NCI-H524 treated with DMSO at 0.1 percent for 48 hours (cell line): ENCODE measurements at regions not wholly inside any gene's neighbourhood (a gene's known extent, or its start where the extent isn't known, plus 50 kb on each side); places are given as distances from the start of the nearest gene placed in this dataset.
"Not testable (repeated sequence)": the region's sequence is repeated elsewhere in the genome, so short reads cannot be mapped to it uniquely, and the experiment has no call there.

Source experiments
- DNase-seq: peaks from one replicate; lab custom pipeline; 2025; lab: John Stamatoyannopoulos, UW

DNA sequence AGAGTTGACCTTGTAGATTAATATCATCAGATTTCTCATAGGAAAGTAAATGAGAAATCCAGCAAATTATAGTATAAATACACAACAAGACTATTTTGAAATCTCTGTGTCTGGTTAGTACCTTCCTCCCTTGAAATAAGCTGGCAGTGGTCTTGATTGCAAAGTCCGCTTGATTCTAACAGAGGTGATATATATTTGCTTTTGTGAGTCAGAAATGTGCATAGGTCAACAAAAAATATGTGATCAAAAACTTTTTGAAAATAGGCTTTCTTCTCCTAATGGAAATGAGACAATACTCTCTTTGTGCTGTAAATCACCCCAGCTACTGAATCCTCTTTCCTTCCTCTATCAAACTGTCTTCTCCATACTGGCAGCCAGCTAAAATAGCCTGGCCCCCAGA is 749.2 kb upstream of the CDH10 start:
- no peak for DNase-seq

DNA sequence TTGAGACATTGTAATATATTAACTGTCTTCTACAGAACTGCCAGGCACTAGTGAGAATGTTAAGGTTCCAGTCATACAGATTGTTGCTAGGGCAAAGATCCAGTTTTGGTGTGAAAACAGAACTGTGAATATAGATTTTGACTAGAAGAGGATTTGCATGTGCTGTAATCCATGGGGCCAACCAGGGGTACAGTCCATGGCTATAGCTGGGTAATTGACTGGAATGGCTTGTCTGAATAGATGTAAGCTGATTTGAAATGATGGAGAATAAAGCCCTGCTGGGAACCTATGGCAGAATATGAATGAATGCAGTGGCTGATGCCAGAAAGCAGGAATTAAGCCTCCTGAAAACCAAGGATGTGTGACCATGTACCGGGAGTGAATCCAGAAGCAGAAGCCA is 748.5 kb upstream of the CDH10 start:
- DNase-seq: no peak

DNA sequence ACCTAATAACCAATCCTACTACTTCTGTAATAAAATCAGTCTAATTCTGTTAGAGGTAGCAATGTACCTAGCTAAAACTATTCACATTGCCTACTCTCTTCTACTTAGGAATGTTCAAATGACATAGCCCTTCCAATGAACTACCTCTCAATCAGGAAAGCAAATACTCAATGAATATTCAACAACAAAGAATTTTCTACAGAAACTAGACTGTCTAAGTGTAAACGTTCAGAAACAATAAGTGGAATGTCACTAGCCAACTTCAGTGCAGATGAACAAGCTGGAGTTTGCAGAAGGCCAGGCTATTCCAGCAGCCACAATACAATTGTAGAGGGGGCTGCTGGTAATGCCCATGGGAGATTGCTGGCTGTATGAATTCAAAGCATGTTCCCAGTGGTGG is 743.2 kb upstream of the CDH10 start:
- no peak for DNase-seq

DNA sequence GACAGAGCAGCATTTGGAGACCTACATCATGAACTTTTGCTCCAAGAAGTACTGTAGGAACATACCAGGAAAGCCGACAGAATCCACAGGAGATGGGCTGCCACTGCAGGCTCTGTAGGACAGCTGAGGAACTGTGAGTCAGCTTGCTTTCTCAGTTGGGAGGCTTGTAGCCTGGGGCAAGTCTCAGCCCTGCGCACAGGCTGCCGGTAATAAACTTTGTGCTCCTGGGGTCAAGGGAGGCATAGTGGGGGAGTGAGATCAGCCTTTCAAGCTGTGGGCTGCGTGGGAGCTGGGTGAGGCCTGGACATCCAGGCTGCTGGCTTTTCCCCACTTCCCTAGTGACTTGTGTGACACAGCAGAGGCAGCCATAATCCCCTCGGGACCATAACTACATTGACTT is 718.0 kb upstream of the CDH10 start:
- no peak for DNase-seq

DNA sequence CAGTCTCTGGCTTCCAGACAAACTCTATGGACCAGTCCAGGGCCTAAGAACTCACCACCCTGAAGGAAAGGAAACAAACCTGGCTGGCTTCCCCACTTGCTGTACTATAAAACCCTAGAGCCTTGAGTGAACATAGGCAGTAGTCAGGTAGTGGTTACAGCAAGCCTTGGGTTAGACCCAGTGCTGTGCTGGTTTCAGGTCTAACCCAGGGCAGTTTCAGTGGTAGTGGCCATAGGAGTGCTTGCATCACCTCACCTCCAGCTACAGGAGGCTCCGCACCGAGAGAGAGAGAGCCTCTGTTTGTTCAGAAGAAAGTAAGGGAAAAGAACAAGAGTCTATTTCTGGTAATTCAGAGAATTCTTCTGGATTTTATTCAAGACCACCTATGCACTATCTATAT is 714.1 kb upstream of the CDH10 start:
- no peak for DNase-seq

DNA sequence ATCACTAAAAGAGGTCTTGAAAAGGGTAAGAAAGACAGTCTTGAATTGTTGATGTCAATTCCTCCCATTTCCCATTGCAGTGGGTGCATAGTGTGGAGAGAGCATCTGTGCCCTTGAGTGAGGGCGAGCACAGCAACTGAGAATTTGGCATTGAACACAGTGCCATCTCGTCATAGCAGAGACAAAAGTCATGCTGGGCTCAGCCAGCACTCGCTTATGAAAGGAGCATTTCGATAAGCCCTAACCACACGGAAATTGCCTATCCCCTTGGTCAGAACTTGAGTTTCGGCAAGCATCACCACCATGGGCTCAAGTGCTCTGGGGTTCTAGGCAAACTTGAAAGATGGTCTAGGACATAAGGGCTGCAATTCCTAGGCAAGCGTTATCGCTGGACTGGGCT is 712.8 kb upstream of the CDH10 start:
- no peak for DNase-seq

DNA sequence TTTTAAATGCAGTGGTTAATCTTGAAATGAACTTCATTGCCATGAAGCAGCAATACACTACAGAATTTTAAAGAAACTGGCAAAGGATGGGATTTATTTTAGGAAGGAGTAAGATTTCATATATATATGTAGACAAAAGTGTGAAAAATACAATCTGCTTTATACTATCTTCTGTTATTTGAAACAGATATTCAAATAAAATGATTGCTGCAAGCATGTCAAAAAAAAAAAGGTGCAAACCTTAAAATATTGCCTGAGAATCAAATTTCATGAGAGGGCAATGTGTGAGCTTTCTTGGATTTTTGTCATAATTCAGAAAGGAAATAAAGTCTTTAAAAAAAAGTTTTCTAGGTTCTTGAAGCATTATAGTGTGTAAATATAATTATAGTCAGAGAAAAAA is 705.0 kb upstream of the CDH10 start:
- DNase-seq: no peak

DNA sequence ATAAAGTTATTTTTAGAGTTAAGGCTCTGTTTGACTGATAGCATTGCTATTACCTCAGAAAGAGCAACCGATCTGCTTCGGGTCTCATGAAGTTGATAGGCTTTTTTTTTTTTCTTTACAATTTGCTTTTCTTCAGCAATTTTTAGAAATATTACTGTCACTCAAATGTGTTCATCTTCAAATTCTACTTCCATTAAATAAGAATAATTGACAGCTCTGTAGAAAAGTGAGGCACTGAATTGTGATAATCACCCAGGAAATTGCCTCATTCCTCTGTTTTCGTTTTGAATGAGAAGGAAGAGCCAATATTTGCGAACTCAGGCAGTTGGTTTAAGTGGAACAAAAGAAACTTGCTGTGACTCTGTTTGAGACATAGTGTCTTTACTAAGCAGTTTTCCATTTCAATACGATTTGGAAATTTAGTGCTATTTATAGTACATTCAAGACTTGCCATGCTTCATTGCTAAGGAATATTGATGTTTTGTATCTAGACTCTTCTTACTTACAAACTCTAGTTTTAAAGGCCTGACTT is 700.5 kb upstream of the CDH10 start:
- DNase-seq: no peak

DNA sequence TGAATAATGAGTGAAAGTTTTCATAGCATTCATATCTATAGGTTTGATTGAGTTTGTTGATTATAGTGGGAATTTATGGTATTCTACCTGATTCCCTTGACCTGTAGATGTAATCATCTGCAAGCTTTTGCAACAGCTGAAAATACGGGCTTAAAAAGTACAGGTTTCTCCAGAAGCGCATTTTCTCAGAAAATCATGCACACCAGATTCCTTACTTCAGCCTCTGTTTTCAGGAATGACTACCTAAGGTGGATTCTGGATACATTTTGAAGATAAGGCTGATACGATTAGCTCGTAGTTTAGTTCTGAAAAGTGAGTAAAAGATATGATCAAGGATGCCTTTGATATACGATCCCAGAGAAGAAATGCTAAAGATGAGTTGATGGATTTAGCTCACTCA is 694.8 kb upstream of the CDH10 start:
- DNase-seq: no peak

DNA sequence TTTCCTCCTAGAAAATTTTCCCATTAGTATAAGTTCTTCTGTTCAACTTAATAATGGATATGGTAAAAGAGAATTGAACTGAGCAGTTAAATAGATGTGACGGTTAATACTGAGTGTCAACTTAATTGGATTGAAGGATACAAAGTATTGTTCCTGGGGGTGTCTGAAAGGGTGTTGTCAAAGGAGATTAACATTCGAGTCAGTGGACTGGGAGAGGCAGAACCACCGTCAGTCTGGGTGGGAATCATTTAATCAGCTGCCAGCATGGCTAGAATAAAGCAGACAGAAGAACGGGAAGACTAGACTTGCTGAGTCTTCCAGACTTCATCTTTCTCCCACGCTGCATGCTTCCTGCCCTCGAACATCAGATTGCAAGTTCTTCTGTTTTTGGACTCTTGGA is 689.6 kb upstream of the CDH10 start:
- DNase-seq: no peak

DNA sequence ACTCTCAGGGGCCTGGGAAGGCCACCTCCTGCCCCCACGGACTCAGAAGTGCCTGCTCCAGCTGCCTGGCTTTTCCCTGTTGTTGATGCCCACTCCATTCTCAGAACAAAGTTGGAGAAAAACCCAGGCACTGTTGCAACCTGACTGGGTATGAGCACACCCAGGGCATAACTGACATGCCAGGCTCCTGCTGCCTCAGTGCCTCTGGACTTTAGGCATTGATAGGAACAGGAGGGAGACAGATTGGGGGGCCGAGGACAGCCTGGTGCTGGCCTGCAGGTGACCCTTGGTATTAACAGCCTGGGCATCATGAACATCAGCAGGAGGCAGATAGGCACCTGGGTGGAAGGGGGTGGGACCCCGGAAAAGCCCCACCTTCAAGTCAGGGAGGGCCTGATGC is 685.9 kb upstream of the CDH10 start:
- DNase-seq: no peak

DNA sequence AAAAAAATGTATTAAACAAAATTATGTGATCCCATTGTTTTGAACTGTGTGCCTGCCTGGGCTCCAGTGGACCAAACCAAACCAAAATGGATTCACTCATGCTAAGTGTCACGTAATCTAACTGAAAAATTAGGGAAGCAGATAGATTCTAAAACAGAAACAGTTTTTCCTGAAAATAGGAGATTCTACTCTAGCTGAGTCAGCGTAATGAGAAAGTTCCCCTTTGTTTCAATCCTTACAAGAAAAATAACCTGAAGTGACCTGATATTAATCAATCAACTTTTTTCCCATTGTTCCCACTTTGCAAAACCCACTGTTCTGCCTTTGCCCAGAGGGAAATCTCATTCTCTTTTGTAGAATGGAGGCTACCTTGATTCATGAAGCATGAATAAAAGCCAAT is 682.4 kb upstream of the CDH10 start:
- DNase-seq: no peak

DNA sequence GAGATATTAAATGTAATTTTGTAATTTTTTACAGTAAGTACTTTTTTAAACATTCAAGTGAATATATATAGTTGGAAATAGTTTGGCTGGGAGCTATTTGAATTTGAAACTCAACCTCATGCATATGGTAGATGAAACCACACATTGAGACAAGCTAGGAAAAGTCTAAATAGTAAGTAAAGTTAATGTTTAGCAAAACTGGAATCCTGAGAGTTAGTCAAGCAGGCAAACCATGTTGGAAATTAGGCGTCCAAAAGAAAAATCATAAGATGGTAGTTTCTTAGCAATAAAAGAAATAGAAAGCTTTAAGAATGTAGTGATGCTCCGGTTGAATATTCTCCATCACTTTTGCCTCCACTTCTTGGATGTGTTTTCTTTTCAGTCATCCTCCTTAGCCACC is 657.1 kb upstream of the CDH10 start:
- no peak for DNase-seq

DNA sequence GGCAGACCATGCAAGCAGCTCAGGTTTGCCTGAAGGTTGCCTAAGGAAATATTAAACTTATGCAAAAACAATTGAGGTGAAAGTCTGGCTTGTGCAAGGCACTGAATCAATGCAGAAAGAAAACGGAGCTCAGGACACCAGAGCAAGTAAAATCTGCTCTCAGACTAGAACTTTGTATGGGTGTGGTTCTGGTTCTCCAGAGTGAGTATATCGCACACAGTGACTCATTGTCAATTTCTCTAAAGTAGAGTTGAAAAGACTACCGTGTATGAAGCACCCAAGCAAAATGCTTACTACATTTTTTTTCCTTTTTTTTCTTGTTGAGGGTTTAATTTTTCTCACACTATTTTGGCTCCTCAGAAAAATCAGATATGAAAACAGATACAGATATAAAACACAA is 650.3 kb upstream of the CDH10 start:
- no peak for DNase-seq

DNA sequence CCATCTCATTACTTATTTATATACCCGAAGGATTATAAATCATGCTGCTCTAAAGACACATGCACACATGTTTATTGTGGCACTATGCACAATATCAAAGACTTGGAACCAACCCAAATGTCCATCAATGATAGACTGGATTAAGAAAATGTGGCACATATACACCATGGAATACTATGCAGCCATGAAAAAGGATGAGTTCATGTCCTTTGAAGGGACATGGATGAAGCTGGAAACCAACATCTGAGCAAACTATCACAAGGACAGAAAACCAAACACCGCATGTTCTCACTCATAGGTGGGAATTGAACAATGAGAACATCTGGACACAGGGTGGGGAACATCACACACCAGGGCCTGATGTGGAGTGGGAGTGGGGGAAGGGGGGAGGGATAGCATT is 645.0 kb upstream of the CDH10 start:
- DNase-seq: not testable (repeated sequence)

DNA sequence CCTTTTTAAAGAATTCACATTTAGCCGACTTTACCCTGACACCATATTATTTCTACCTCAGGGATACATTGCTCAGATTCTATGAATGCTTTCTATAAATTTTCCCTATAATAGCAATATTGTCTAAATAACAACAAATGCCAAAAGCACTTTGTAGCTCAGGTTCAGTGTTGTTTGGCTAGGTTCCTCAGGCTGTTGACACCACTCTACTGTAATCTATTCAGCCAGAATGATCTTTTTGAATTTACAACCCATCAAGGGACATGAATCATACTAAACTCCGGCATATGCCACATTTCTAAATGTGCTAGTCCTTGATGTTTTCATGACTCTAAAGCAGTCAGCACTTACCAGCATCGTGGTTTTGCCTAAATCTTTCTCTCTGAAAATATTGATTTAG is 641.5 kb upstream of the CDH10 start:
- no peak for DNase-seq

DNA sequence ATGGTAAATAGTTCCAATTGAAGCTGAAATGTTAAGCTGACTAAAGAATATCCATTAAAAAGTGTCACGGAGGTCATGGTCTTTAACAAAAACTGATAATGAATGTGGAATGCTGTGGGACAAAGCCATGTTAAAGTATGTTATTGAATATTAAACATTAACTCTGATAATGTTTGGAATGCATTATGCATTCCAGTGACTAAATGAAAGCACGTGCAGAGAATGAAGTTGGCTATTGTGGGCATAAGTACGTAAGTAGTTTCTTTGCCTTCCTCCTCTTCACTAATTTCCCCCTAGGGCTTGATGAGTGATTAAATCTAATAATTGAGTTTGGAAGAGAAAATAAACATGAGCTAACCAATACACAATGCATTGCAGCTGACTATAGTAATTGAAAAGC is 640.4 kb upstream of the CDH10 start:
- DNase-seq: no peak

DNA sequence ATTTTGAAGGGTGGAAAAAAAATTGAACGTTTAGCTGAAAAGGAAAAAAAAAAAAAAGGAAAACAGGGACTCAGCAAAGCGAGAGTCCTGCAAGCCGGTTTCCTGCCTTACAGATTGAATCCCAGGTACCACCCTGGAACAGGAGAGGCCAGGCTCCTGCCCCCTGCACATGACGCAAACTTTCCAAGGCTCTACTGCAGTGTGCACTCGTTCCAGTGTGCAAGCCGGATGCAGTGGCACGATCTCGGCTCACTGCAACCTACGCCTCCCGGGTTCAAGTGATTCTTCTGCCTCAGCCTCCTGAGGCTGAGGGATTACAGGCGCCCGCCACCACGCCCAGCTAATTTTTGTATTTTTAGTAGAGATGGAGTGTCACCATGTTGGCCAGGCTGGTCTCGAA is 618.7 kb upstream of the CDH10 start:
- DNase-seq: not testable (repeated sequence)

DNA sequence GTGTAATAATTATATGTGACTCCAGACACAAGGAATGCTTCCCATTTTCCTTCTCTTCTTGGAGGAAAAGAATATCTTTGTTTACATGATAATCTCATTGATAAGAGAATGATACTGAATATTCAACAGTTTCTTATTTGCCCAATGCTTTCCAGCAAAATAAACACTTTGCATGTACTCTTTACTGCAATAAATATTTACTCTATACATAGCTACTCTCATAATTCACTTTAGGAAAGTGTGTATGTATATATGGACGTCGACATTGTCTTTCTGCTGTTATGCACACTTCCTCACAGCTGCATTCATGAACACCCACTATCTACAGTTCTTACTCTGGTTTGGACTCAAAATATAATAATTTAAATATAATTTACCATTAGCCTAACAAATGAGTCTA is 617.4 kb upstream of the CDH10 start:
- DNase-seq: no peak

DNA sequence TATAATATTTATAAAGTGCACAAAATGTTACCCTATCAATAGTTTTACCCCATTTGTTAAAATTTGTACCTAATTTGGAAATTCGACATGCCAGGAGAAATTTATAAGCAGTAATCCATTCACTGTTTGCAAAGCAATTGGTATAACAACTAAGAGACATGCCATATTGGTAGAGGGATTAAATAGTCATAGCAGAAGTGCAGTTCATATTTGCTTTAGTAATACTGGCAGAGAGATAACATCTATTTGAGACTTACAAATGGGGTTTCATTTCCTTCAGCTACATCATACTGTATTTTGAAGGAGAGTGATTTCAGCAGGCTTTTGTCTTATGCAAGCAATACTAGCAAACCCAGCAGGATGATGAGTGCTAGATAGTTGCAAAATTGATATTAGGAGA is 610.4 kb upstream of the CDH10 start:
- DNase-seq: no peak

DNA sequence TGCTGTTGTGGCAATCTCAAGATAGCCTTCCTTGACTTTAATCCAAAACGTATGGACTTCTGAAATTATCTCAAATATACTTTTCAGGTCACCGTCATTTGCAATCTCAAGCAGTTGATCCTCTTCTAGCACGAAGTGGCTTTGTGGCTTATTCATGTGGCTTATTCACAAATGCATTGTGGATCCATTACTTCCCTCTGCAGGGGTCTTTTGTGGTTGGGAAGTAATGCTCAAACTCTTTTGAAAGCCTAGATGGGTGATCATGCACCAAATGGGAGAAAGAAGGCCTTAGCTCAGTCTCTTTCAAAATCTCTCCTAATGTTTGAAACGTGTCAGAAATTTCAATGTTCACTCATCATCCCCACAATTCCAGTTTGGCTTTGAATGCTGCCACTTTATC is 597.2 kb upstream of the CDH10 start:
- DNase-seq: no peak

DNA sequence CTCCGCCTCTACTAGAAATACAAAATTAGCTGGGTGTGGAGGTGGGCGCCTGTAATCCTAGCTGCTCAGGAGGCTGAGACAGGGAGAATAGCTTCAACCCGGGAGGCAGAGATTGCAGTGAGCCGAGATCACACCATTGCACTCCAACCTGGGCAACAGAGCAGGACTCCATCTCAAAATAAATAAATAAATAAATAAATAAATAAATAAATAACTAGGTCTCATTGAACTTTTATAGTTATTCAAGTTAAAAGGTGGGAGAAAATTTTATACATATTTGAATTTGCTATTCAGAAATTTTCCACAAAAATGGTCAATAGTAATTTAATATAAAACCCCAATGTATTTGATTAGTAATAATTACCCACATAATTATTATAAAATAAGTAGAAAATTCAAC is 593.9 kb upstream of the CDH10 start:
- not testable (repeated sequence) for DNase-seq

DNA sequence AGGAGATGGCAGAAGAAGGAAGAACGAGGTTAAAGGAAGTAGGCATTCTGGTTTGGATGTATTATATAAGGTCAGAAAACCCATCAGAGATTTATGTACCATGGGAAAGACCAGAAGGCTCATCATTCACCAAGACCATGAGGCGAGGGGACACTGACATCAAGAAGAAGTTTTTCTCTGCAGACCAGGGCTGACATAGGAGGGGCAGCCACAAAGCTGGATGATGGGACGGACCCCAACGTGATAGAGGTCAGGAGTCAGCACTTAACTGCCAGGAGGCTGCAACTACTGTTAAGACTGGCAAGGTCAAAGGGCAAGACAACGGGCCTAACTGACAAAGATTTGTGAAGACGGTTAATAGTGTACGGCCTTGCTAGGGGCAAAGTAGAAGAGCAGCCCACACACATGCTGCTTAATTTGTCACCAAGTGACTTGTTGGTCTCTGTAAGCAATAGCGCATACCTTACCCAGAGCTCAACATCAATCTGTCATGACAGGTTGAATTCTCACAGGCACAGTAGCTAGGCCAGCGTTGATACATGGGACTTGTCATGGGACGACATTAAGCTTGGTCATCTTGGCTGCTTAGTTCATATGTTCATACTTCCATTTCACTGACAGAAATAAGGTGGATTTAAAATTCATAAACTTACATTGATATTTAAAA is 579.7 kb upstream of the CDH10 start:
- no peak for DNase-seq

DNA sequence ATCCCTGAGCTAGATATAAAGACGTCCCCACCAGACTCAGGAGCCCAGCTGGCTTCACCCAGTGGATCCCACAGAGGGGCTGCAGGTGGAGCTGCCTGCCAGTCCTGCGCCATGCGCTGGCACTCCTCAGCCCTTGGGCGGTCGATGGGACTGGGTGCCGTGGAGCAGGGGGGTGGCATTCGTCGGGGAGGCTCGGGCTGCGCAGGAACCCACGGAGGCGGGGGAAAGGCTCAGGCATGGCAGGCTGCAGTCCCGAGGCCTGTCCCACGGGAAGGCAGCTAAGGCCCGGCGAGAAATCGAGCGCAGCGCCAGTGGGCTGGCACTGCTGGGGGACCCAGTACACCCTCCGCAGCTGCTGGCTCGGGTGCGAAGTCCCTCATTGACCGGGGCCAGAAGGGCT is 555.1 kb upstream of the CDH10 start:
- not testable (repeated sequence) for DNase-seq
